SK-N-SH (cell line): ENCODE measurements at regions not wholly inside any gene's neighbourhood (a gene's known extent, or its start where the extent isn't known, plus 50 kb on each side); places are given as distances from the start of the nearest gene placed in this dataset.

Experiments
- CTCF ChIA-PET: fragments of 300-600, 350-600 bp; formaldehyde crosslinking; extraction: SDS; loops from one replicate; lab custom pipeline; 2021; lab: Yijun Ruan, JAX
- POLR2A ChIA-PET: fragments of 350-600 bp; sonication (Branson Sonifier 250); formaldehyde crosslinking; extraction: SDS; loops from one replicate; lab custom pipeline; 2020; ENCODE audit warnings: antibody characterized with exemption, inconsistent platforms; lab: Yijun Ruan, JAX
- DNase-seq: peaks from one replicate; pipeline ENCODE4 v3.0.0; 2012
- H2AFZ ChIP-seq: fragments of 200-600 bp; sonication (generic); 2 replicates; pipeline ENCODE4 v1.8.1; 2016; ENCODE audit warnings: antibody characterized with exemption, mild to moderate bottlenecking, low read depth
- H3F3A ChIP-seq: fragments of 200-600 bp; sonication (generic); replicated peaks from 2 replicates; pipeline ENCODE3; 2016; ENCODE audit warnings: antibody characterized with exemption, mild to moderate bottlenecking; ENCODE audit not compliant: insufficient read depth
- H3K27ac ChIP-seq, 2 experiments: fragments of 200-500 bp in 1 of 2; fragments of 200-600 bp in 1 of 2; sonication (Bioruptor generic) in 1 of 2; sonication (generic), shearing (Covaris generic) in 1 of 2; 2 replicates each; pipeline versions ENCODE4 v1.5.1 to v1.6.1; 2014 to 2016; ENCODE audit warnings: low read depth in 2 of 2, inconsistent platforms in 1 of 2, low read length in 1 of 2, mild to moderate bottlenecking in 1 of 2, mixed read lengths in 1 of 2
- H3K27me3 ChIP-seq: fragments of 200-600 bp; sonication (generic), shearing (Covaris generic); 2 replicates; pipeline ENCODE4 v1.6.1; 2016; ENCODE audit warnings: mixed run types; ENCODE audit not compliant: insufficient read depth
- H3K36me3 ChIP-seq, 2 experiments: fragments of 200-500 bp in 1 of 2; fragments of 200-600 bp in 1 of 2; sonication (Bioruptor generic) in 1 of 2; sonication (generic) in 1 of 2; replicated peaks in 1 of 2; 2 replicates each; pipeline versions ENCODE3 to v1.5.1; 2014 to 2016; ENCODE audit warnings: low read length in 1 of 2, mild to moderate bottlenecking in 1 of 2; ENCODE audit not compliant: insufficient read depth in 2 of 2, control insufficient read depth in 1 of 2
- H3K4me1 ChIP-seq, 2 experiments: fragments of 200-500 bp in 1 of 2; fragments of 200-600 bp in 1 of 2; sonication (Bioruptor generic) in 1 of 2; sonication (generic), shearing (Covaris generic) in 1 of 2; 2 replicates each; pipeline versions ENCODE4 v1.5.1 to v1.6.1; 2014 to 2016; ENCODE audit warnings: low read depth in 1 of 2, low read length in 1 of 2, mixed run types in 1 of 2; ENCODE audit not compliant: insufficient read depth in 2 of 2, control insufficient read depth in 1 of 2
- H3K4me2 ChIP-seq: fragments of 200-600 bp; sonication (generic), shearing (Covaris generic); 2 replicates; pipeline ENCODE4 v1.6.1; 2017; ENCODE audit warnings: mixed run types
- H3K4me3 ChIP-seq, 2 experiments: fragments of 200-500 bp in 1 of 2; fragments of 200-600 bp in 1 of 2; sonication (Bioruptor generic) in 1 of 2; sonication (generic), shearing (Covaris generic) in 1 of 2; 2 replicates each; pipeline versions ENCODE4 v1.5.1 to v1.8.1; 2014 to 2016; ENCODE audit warnings: low read depth in 2 of 2, inconsistent platforms in 1 of 2, low read length in 1 of 2, mild to moderate bottlenecking in 1 of 2, mixed read lengths in 1 of 2, moderate library complexity in 1 of 2
- H3K79me2 ChIP-seq: fragments of 200-600 bp; sonication (generic); 2 replicates; pipeline ENCODE4 v1.8.1; 2017; ENCODE audit warnings: mild to moderate bottlenecking; ENCODE audit not compliant: insufficient read depth
- H3K9ac ChIP-seq: fragments of 200-600 bp; sonication (generic); 2 replicates; pipeline ENCODE4 v1.6.1; 2017; ENCODE audit warnings: mixed run types
- H3K9me2 ChIP-seq: fragments of 200-600 bp; sonication (generic); 2 replicates; pipeline ENCODE4 v1.6.1; 2017; ENCODE audit warnings: mixed run types
- H3K9me3 ChIP-seq: fragments of 200-600 bp; sonication (generic); 2 replicates; pipeline ENCODE4 v1.6.1; 2017; ENCODE audit warnings: mixed run types, mild to moderate bottlenecking, moderate library complexity
- H4K20me1 ChIP-seq: fragments of 200-600 bp; sonication (generic); 2 replicates; pipeline ENCODE4 v1.6.1; 2017; ENCODE audit warnings: mild to moderate bottlenecking, mixed run types; ENCODE audit not compliant: insufficient read depth
- EZH2phosphoT487 ChIP-seq: fragments of 200-600 bp; sonication (generic); IDR thresholded peaks from 2 replicates; pipeline ENCODE4 v1.6.1; 2017; ENCODE audit warnings: low read depth, mixed run types, mild to moderate bottlenecking, antibody characterized with exemption, moderate library complexity, borderline replicate concordance
- FOSL2 ChIP-seq: IDR thresholded peaks from 2 replicates; pipeline ENCODE4 v1.4.0; 2012; ENCODE audit warnings: low read depth, mild to moderate bottlenecking, moderate library complexity, borderline replicate concordance
- FOXJ3 ChIP-seq: sonication (generic); formaldehyde crosslinking; IDR thresholded peaks from 2 replicates; pipeline ENCODE4 v1.5.1; 2020; ENCODE audit warnings: mild to moderate bottlenecking, missing genetic modification reagents
- MAX ChIP-seq: IDR thresholded peaks from 2 replicates; pipeline ENCODE4 v1.4.0; 2012; ENCODE audit warnings: low read depth
- MXI1 ChIP-seq: IDR thresholded peaks from 2 replicates; pipeline ENCODE4 v1.6.1; 2012; ENCODE audit warnings: mild to moderate bottlenecking, low read depth, low read length, improper control_type of control experiment
- NFIC ChIP-seq: IDR thresholded peaks from 2 replicates; pipeline ENCODE4 v1.4.0; 2012; ENCODE audit warnings: borderline replicate concordance
- NRF1 ChIP-seq: IDR thresholded peaks from 2 replicates; pipeline ENCODE4 v1.6.1; 2012; ENCODE audit warnings: low read depth, mild to moderate bottlenecking, low read length
- POLR2AphosphoS5 ChIP-seq: IDR thresholded peaks from 2 replicates; pipeline ENCODE4 v1.6.1; 2012; ENCODE audit warnings: low read depth, low read length
- SIN3A ChIP-seq: IDR thresholded peaks from 2 replicates; pipeline ENCODE4 v1.6.1; 2012; ENCODE audit warnings: low read depth, mild to moderate bottlenecking, low read length, moderate library complexity, borderline replicate concordance
- TCF12 ChIP-seq: IDR thresholded peaks from 2 replicates; pipeline ENCODE4 v1.4.0; 2012
- ZBTB33 ChIP-seq: IDR thresholded peaks from 2 replicates; pipeline ENCODE4 v1.4.0; 2012; ENCODE audit warnings: low read depth, borderline replicate concordance
- WGBS: methylation state at CpG from one replicate; pipeline ENCODE4 v1.1.6; 2017; ENCODE audit warnings: low lambda C conversion rate; 5-methylcytosine and 5-hydroxymethylcytosine counted together

DNA sequence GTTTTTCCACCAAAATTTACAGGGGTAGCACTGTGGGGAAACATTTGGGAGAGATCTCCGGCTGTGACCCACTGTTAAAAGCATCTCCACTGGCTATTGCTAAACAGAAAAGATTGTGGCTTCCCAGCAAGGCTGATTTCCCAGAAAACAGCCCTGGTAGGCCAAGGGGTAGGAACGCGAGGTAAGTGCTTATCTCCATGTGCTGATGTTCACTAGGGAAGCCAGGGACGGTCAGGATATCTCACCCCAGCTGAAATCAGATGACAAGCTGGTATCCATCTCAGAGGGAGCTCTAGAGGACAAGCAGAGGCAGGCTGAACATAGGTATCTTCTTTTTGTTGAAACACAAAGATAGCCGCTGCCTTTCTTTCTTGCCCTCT, 63.6 kb downstream of the MIS18A start:
- no peak overlapping the region for H3K4me2 ChIP-seq

GRCh38 chr21:32214654-32215305, 64.1 kb downstream of the MIS18A start:
- Histone ChIP-seq H3F3A (no peaks in the 10 kb centered on the region), H3K79me2 (no peaks in the 10 kb centered on the region), H3K9me2 (no peaks in the 10 kb centered on the region), H3K4me2 (no peak overlapping the region), H3K27ac (peak overlapping the region in 1 of 2 experiments; percentile 47; a peak in 1 of 4 replicates), H4K20me1 (no peaks in the 10 kb centered on the region), H3K27me3 (no peaks in the 10 kb centered on the region), H3K9me3 (no peaks in the 10 kb centered on the region), H3K4me1 (peaks cover 0 to 9% of the 10 kb centered on the region in 2 experiments; a peak in 1 of 4 replicates), H3K9ac (no peak overlapping the region), H2AFZ (no peak overlapping the region), H3K36me3 (no peaks in the 10 kb centered on the region), H3K4me3 (no peak overlapping the region)
- DNase-seq: no peak
- ChIA-PET CTCF (interaction anchor here (1.1 to 1.5 kb wide), 3 partner anchors 9 to 349 kb away, joined by 3 to 6 read pairs (median 4); no protein-coding TSS in a partner anchor), POLR2A (no interaction called here)
- TF ChIP-seq ZBTB33 (no peak), FOSL2 (no peak), NFIC (no peak), EZH2phosphoT487 (no peak), POLR2AphosphoS5 (no peak)
- WGBS: 22% methylated on average over 4 of the region's 5 CpGs

More for the DNA sequence above, 63.6 kb downstream of the MIS18A start:
- no peaks in the 10 kb centered on the region for H4K20me1 ChIP-seq
- H3K4me1 ChIP-seq: peaks cover 0 to 9% of the 10 kb centered on the region in 2 experiments; a peak in 1 of 4 replicates
- H3F3A ChIP-seq: no peaks in the 10 kb centered on the region
- no peaks in the 10 kb centered on the region for H3K27me3 ChIP-seq
- CTCF ChIA-PET: interaction anchor here (1.0 to 1.5 kb wide), 4 partner anchors 10 to 350 kb away, joined by 3 to 6 read pairs (median 4); no protein-coding TSS in a partner anchor
- H3K4me3 ChIP-seq: no peak overlapping the region
- H3K9me3 ChIP-seq: no peaks in the 10 kb centered on the region
- H3K36me3 ChIP-seq: no peaks in the 10 kb centered on the region
- no peak for DNase-seq
- H2AFZ ChIP-seq: no peak overlapping the region
- H3K27ac ChIP-seq: peak overlapping the region in 1 of 2 experiments; percentile 47; a peak in 1 of 4 replicates
- H3K9me2 ChIP-seq: no peaks in the 10 kb centered on the region
- POLR2A ChIA-PET: no interaction called here
- no peak overlapping the region for H3K9ac ChIP-seq
- WGBS: 39% methylated on average over 4 of the region's 5 CpGs
- TF ChIP-seq TCF12: no peak
- TF ChIP-seq SIN3A: no peak
- no peak for TF ChIP-seq NRF1
- no peak for TF ChIP-seq MXI1
- TF ChIP-seq MAX: no peak
- no peak for TF ChIP-seq FOXJ3 (CRISPR knock-in tag)
- TF ChIP-seq FOSL2: no peak
- no peaks in the 10 kb centered on the region for H3K79me2 ChIP-seq
